Endothelial cell of umbilical vein (primary cell): ENCODE measurements at regions not wholly inside any gene's neighbourhood (a gene's known extent, or its start where the extent isn't known, plus 50 kb on each side); places are given as distances from the start of the nearest gene placed in this dataset.

Source experiments
- BruUV-seq: library from RNA; stranded (reverse); fragments of 400-500 nt; replicated peaks from 2 replicates; lab custom pipeline; 2021; lab: Mats Ljungman, UMichigan
- CTCF ChIA-PET: fragments of 300-600, 350-600 bp; sonication (Branson Sonifier 250); formaldehyde crosslinking; loops from one replicate; lab custom pipeline; 2021; ENCODE audit warnings: antibody characterized with exemption, inconsistent platforms; lab: Charles Lee
- POLR2A ChIA-PET: fragments of 300-600, 350-600 bp; sonication (Branson Sonifier 250); formaldehyde crosslinking; loops from one replicate; lab custom pipeline; 2021; ENCODE audit warnings: antibody characterized with exemption, inconsistent platforms; lab: Charles Lee
- DNase-seq: peaks from one replicate; pipeline ENCODE4 v3.0.0-alpha.2; 2011; ENCODE audit warnings: low read depth, low spot score
- FAIRE-seq: peaks from 2 replicates; lab custom pipeline; 2011; peaks lifted over from hg19 to GRCh38; lab: Jason Lieb, UNC
- H2AFZ ChIP-seq: 2 replicates; pipeline ENCODE4 v1.6.0; 2012; ENCODE audit warnings: low read depth, low read length, control low read depth, inconsistent platforms
- H3K27ac ChIP-seq: 2 replicates; pipeline ENCODE4 v1.5.1; 2011; ENCODE audit warnings: low read depth, mild to moderate bottlenecking, control low read depth, low read length, moderate library complexity; ENCODE audit not compliant: insufficient read depth
- H3K27me3 ChIP-seq, 2 experiments: 2 replicates each; pipeline versions ENCODE4 v1.6.0 to v1.6.1; 2011; ENCODE audit warnings: low read length in 2 of 2, mixed read lengths in 1 of 2; ENCODE audit not compliant: control insufficient read depth in 2 of 2, insufficient read depth in 2 of 2
- H3K36me3 ChIP-seq, 2 experiments: 2 replicates in 1 of 2; 3 replicates in 1 of 2; pipeline ENCODE4 v1.5.1; 2011; ENCODE audit warnings: low read length in 2 of 2, mild to moderate bottlenecking in 1 of 2, moderate library complexity in 1 of 2; ENCODE audit not compliant: control insufficient read depth in 2 of 2, insufficient read depth in 2 of 2; ENCODE audit errors: extremely low read depth in 1 of 2
- H3K4me1 ChIP-seq: 3 replicates; pipeline ENCODE4 v1.5.1; 2011; ENCODE audit warnings: mild to moderate bottlenecking, low read length; ENCODE audit not compliant: control insufficient read depth, insufficient read depth; ENCODE audit errors: extremely low read depth
- H3K4me2 ChIP-seq: 2 replicates; pipeline ENCODE4 v1.6.1; 2011; ENCODE audit warnings: low read length, control low read depth, mixed read lengths; ENCODE audit not compliant: insufficient read depth
- H3K4me3 ChIP-seq, 3 experiments: fragments of 200-600 bp in 1 of 3; sonication (generic), shearing (Covaris generic) in 1 of 3; replicated peaks in 1 of 3; 2 replicates each; pipeline ENCODE4 v1.5.1; 2011 to 2016; ENCODE audit warnings: control low read depth in 3 of 3, low read length in 3 of 3, mild to moderate bottlenecking in 2 of 3, inconsistent platforms in 1 of 3, low read depth in 1 of 3, moderate library complexity in 1 of 3; ENCODE audit not compliant: insufficient read depth in 1 of 3
- H3K79me2 ChIP-seq: 2 replicates; pipeline ENCODE4 v1.6.0; 2012; ENCODE audit warnings: low read length, inconsistent platforms; ENCODE audit not compliant: control insufficient read depth, insufficient read depth
- H3K9ac ChIP-seq: replicated peaks from 2 replicates; pipeline ENCODE3; 2011; ENCODE audit warnings: low read length, control low read depth; ENCODE audit not compliant: insufficient read depth; ENCODE audit errors: extremely low read depth
- H3K9me1 ChIP-seq: replicated peaks from 3 replicates; pipeline ENCODE4 v1.6.0; 2011; ENCODE audit warnings: mild to moderate bottlenecking, low read length; ENCODE audit not compliant: control insufficient read depth, insufficient read depth; ENCODE audit errors: extremely low read depth
- H3K9me3 ChIP-seq: replicated peaks from 2 replicates; pipeline ENCODE4 v1.5.1; 2012; ENCODE audit warnings: low read length, inconsistent platforms; ENCODE audit not compliant: control insufficient read depth, insufficient read depth
- H4K20me1 ChIP-seq: replicated peaks from 2 replicates; pipeline ENCODE3; 2011; ENCODE audit warnings: mild to moderate bottlenecking, low read length; ENCODE audit not compliant: control insufficient read depth, insufficient read depth; ENCODE audit errors: extremely low read depth
- CTCF ChIP-seq, 2 donors: IDR thresholded peaks; 1 replicate in 1 of 2; 2 replicates in 1 of 2; pipeline ENCODE4 v1.5.1; 2011; ENCODE audit warnings: low read length in 2 of 2, mild to moderate bottlenecking in 2 of 2, moderate library complexity in 2 of 2, control low read depth in 1 of 2, inconsistent platforms in 1 of 2, low read depth in 1 of 2; ENCODE audit not compliant: insufficient read depth in 1 of 2; ENCODE audit errors: extremely low read depth in 1 of 2
- EZH2 ChIP-seq: IDR thresholded peaks from 2 replicates; pipeline ENCODE4 v1.6.1; 2012; ENCODE audit warnings: borderline replicate concordance, low read depth, mild to moderate bottlenecking, moderate library complexity, low read length, inconsistent platforms; ENCODE audit not compliant: severe bottlenecking
- FOS ChIP-seq: IDR thresholded peaks from 2 replicates; pipeline ENCODE4 v1.6.1; 2011; ENCODE audit warnings: mild to moderate bottlenecking, low read length, moderate library complexity, borderline replicate concordance; ENCODE audit not compliant: insufficient read depth
- GATA2 ChIP-seq: IDR thresholded peaks from 2 replicates; pipeline ENCODE4 v1.7.0; 2011; ENCODE audit warnings: low read depth, mild to moderate bottlenecking, moderate library complexity, mixed read lengths, low read length; ENCODE audit not compliant: insufficient read length, insufficient read depth
- JUN ChIP-seq: IDR thresholded peaks from 2 replicates; pipeline ENCODE4 v1.6.1; 2011; ENCODE audit warnings: borderline replicate concordance, low read depth; ENCODE audit not compliant: insufficient read length, insufficient read depth
- MYC ChIP-seq: IDR thresholded peaks from one replicate; pipeline ENCODE4 v1.6.1; 2011; ENCODE audit warnings: mild to moderate bottlenecking, low read depth, low read length
- POLR2A ChIP-seq: IDR thresholded peaks from 2 replicates; pipeline ENCODE4 v1.6.1; 2012; ENCODE audit warnings: low read depth, mild to moderate bottlenecking, control low read depth, low read length
- POLR2AphosphoS5 ChIP-seq: IDR thresholded peaks from 2 replicates; pipeline ENCODE4 v1.6.1; 2012; ENCODE audit warnings: low read depth, mild to moderate bottlenecking, control low read depth, low read length, moderate library complexity; ENCODE audit not compliant: insufficient read depth
- dilution Hi-C: fragments of 300-500 bp; cut with MboI; formaldehyde crosslinking; loops from one replicate; pipeline ENCODE4 v1.15.0; 2019; ENCODE audit warnings: low sequenced_read_pairs; ENCODE audit not compliant: extremely low pct_ligation_motif_present
- intact Hi-C: fragments of 100-400 bp; cut with micrococcal nuclease; formaldehyde crosslinking; loops from one replicate; pipeline ENCODE4 v1.10.0; 2022
- TF ChIP-seq, protein P1 (sequence below): IDR thresholded peaks from 2 replicates; pipeline ENCODE4 v1.6.1; 2011; ENCODE audit not compliant: insufficient read depth, insufficient read length

DNA sequence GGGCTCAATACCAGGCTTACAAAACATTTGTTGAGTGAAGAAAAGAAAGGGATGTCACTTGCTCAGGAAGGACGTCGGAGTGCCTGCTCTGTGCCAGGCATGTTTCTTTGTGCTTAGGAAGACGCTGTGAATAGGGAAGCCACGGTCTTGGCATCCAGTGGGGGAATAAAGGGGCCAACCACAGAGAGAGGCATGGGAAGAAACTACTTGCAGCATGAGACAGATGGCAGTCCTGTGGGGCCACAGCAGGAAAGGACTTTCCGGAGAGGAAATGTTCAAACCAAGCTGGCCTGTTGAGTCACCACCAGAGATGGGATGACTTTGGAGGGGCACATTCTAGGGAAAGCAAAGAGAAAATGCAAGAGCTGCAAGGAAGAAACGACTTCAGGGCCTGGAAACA lies 173.2 kb downstream of the CDH26 start:
- Histone ChIP-seq H3K4me2 (no peak overlapping the region), H3K4me3 (no peak overlapping the region), H3K27ac (no peak overlapping the region), H3K9me1 (no peaks in the 10 kb centered on the region), H2AFZ (no peak overlapping the region), H3K79me2 (no peaks in the 10 kb centered on the region), H3K9ac (no peak overlapping the region), H3K4me1 (no peaks in the 10 kb centered on the region), H3K36me3 (no peaks in the 10 kb centered on the region), H4K20me1 (no peaks in the 10 kb centered on the region), H3K9me3 (peaks cover 6% of the 10 kb centered on the region), H3K27me3 (no peaks in the 10 kb centered on the region)
- TF ChIP-seq GATA2 = no peak
- TF ChIP-seq, protein P1, sequence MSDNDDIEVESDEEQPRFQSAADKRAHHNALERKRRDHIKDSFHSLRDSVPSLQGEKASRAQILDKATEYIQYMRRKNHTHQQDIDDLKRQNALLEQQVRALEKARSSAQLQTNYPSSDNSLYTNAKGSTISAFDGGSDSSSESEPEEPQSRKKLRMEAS = no peak
- TF ChIP-seq CTCF (IDR thresholded peaks at IDR 0.05; ENCODE audit: extremely low read depth in 1 of 2, insufficient read depth in 1 of 2, low read depth in 1 of 2, low read length in 2 of 2) = no peak
- no peak for TF ChIP-seq FOS
- TF ChIP-seq EZH2 = no peak
- TF ChIP-seq MYC = no peak
- no peak for TF ChIP-seq JUN
- TF ChIP-seq POLR2A = no peak
- no peak for TF ChIP-seq POLR2AphosphoS5
- FAIRE-seq (no peak), DNase-seq (no peak)
- dilution Hi-C loops = no loop called here
- POLR2A ChIA-PET = no interaction called here
- BruUV-seq = no TSS peak
- intact Hi-C loops = no loop called here
- CTCF ChIA-PET = no interaction called here
